ENCODE measurements at regions not wholly inside any gene's neighbourhood (a gene's known extent, or its start where the extent isn't known, plus 50 kb on each side); places are given as distances from the start of the nearest gene placed in this dataset.
"Not testable (repeated sequence)": the region's sequence is repeated elsewhere in the genome, so short reads cannot be mapped to it uniquely, and the experiment has no call there.

DNA sequence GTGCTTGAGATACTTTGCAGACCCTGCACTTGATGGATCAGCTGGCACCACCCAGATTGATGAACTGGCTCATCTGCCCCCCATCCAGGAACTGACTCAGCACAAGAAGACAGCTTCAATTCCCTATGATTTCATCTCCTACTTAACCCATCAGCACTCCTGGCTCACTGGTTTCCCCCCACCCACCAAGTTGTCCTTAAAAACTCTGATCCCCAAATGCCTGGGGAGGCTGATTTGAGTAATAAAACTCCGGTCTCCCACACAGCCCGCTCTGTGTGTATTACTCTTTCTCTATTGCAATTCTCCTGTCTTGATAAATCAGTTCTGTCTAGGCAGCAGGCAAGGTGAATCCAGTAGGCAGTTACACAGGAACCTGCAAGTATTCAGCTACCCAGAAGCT, 102.1 kb upstream of the TMTC4 start:
- in situ Hi-C loops (cut with MboI; ENCODE audit: low sequenced_read_pairs), result not testable (repeated sequence)

DNA sequence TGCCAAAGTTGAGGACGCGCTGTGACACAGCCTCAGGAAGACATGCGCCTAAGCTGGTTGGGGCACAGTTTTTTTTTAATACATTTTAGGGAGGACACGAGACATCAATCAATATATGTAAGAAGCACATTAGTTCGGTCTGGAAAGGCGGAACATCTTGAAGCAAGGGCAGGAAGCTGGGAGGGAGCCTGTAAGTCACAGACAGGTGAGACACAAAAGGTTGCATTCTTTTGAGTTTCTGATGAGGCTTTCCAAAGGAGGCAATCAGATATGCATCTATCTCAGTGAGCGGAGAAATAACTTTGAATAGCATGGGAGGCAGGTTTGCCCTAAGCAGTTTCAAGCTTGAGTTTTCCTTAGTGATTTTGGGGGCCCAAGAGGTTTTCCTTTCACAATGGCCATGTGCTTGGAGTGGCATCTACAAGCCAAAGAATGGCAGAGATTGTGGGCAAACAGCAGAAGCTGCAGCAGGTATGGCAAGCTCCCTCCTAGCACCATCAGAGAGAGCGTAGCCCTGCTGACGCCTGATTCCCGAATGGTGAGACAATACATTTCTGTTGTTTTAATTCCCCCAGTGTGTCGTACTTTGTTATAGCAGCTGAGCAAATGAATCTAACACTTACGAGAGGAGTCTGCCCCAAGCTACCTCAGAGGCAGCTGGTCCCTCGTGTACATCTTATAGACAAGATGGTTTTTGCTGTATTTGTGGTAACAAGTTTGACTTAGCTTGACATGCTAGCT, 99.5 kb upstream of the TMTC4 start:
- in situ Hi-C loops (cut with MboI; ENCODE audit: low sequenced_read_pairs), result no loop called here

DNA sequence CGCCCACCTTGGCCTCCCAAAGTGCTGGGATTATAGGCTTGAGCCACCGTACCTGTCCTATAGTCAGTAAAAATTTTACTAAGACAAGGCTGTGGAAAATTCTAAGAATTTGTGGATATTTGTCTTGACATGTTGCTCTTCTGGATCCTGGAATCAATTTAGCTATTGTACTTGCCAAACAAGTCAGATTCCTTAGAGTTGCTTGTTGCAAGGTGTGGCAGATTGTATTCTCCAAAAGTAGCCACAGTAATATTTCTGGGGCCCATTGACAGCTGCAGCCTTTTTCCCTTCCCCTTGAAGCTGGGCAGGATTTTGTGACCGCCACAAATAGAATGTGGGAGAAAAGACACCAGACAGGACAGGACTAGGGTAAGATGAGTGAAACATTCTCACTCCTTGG, 98.8 kb upstream of the TMTC4 start:
- in situ Hi-C loops (cut with MboI; ENCODE audit: low sequenced_read_pairs), result no loop called here

DNA sequence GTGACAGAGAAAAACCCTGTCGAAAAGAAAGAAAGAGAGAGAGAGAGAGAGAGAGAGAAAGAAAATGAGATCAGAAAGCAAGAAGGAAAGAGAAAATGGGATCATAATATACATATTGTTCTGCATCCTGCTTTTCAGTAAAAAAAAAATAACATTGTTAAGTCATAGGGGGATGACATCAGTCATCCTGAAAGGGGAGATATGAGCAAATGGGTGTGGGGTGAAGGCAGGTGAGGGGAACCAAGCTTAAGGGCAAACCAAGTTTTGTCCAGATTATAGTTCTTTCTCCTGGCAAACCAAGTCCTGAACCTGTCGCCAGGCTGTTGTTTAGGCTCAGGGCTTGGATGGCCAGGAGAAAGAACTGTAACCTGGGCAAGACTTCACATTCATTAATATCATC, 92.6 kb upstream of the TMTC4 start:
- in situ Hi-C loops (cut with MboI; ENCODE audit: low sequenced_read_pairs), result no loop called here

DNA sequence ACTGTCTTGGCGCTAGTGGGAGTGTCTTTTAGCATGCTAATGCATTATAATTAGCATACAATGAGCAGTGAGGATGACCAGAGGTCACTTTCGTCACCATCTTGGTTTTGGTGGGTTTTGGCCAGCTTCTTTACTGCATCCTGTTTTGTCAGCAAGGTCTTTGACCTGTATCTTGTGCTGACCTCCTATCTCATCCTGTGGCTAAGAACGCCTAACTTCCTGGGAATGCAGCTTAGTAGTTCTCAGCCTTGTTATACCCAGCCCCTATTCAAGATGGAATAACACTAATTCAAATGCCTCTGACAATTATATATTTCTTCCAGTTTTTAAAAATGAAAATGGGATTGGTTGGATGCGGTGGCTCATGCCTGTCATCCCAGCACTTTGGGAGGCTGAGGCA, 92.0 kb upstream of the TMTC4 start:
- in situ Hi-C loops (cut with MboI; ENCODE audit: low sequenced_read_pairs), result not testable (repeated sequence)

DNA sequence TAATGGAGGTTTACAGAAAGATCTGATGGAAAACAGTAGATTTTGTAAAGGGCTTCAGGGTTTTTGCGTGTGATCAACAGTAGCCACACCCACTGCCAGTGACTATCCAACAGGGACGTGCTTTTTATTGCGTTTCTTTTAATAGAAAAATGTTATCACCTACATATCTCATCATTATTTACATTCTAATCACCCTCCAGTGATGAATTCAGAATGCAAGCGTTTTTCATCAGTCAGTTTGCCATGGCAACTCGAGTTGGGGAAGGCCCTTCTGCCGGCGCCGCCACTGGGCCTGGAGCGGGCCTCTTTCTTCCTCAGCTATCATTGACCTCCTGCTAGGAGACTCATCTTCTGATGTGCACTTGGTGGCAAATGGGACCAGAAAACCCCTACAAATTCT, 90.3 kb upstream of the TMTC4 start:
- in situ Hi-C loops (cut with MboI; ENCODE audit: low sequenced_read_pairs), result no loop called here

DNA sequence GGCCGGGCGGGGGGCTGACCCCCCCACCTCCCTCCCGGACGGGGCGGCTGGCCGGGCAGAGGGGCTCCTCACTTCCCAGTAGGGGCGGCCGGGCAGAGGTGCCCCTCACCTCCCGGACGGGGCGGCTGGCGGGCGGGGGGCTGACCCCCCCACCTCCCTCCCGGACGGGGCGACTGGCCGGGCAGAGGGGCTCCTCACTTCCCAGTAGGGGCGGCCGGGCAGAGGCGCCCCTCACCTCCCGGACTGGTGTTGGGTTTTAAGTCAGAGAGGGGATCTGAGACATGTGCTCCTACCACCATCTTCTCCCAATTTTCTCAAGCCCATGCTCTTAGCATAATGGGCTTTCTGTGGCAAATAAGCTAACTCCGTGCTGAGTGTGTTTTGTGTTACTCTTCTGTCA, 87.5 kb upstream of the TMTC4 start:
- in situ Hi-C loops (cut with MboI; ENCODE audit: low sequenced_read_pairs), result not testable (repeated sequence)

DNA sequence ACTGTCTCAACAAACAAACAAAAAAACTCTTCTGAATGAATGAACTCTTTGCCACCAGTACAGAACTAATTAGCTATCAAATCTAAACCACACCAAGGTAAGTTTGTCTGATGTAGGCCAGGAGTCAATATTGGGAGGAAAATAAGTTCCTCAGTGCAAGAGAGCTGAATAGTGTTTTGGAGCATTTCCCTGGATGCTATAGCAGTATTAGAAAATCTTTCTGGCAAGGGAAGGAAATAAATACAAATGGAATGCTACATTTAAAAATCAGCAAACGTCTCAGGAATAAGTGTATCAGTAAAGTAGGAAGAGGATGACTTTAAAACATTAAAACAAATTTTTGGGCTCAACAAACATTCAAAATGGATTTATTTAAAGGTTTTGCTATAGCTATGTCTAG, 81.3 kb upstream of the TMTC4 start:
- in situ Hi-C loops (cut with MboI; ENCODE audit: low sequenced_read_pairs), result no loop called here

DNA sequence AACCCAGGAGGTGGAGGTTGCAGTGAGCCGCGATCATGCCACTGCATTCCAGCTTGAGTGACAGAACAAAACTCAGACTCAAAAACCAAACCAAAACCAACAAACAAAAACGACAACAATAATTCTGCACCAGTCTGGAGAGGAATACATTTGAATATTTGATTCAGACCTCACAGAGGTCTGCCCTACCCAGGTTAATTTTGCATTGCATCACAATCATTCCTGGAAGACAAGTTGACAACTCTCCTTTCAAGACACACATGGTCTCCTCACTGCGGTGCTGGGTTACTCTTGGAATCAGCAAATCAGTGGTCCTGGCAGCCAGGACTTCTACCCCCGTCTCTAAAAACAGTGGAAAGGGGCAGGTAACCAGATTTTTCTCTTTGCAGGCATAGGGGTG, 79.9 kb upstream of the TMTC4 start:
- in situ Hi-C loops (cut with MboI; ENCODE audit: low sequenced_read_pairs), result no loop called here

DNA sequence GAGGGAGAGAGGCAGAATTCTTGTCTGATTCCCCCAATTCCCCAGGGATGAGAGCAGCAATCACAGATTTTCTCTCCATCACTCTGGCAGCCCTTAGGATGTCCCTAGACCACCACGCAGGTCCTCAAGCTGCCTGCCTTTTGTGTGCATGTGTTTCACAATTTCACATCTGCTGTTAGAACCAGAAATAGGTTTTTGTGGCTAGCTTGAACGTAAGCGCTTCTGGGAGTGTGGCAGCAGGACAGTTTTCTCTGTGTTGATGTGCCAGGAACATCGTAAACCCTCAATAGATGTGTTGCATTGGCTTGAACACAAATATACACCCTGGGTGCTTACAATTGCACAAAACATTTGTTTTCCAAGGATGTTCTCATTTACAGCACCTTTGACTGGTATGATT, 78.8 kb upstream of the TMTC4 start:
- in situ Hi-C loops (cut with MboI; ENCODE audit: low sequenced_read_pairs), result no loop called here

DNA sequence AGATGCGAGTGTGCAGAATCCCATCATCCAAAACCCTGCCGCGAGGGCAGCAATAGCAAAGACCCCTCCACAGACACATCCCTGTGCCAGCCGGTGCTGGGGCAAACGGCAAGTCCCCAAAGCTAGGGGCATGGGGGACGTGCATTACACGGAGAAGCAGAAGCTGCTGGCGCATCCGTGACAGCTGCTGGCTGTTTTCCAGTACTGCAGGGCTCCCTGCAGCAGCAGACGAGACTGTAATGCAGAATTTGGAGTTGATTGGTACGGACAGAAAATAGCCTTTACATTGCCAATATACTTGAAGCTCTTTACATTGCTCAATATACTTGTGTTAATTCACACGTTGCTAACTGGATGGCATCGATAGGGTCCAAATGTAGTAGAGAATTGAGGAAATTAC, 77.2 kb upstream of the TMTC4 start:
- in situ Hi-C loops (cut with MboI; ENCODE audit: low sequenced_read_pairs), result no loop called here

DNA sequence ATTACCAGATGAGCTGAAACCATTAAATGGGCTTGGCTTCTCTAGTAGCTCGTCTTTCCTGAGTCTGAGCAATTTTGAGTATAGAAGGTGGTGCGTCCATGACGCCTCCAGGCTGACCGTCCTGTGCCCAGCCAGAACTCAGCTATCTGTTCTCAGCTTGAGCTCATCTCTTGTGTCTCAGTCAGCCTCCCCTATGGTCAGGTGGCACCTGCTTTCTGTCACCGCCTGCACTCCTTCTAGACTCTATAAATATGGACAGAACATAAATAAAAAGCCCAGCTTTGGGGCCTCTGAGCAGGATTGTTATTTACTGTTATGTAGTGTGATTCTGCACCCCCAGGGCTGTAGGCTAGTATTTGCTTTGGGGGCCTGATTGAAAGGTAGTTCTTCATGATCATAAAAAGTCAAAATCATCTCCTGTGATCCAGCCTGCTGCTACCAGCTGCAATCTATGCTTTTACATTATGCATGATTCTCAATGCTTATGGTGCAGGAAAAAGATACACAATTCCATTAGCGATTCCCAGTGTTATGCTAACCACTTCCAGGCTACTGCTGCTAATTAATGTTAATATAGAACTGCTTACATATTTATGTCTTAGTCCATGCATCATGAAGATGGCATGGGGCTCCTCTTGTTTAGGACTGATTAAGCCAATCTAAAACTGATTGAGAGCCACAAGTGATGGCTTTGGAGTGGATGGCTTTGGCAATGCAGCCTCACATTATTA, 72.5 kb upstream of the TMTC4 start:
- in situ Hi-C loops (cut with MboI; ENCODE audit: low sequenced_read_pairs), result no loop called here

DNA sequence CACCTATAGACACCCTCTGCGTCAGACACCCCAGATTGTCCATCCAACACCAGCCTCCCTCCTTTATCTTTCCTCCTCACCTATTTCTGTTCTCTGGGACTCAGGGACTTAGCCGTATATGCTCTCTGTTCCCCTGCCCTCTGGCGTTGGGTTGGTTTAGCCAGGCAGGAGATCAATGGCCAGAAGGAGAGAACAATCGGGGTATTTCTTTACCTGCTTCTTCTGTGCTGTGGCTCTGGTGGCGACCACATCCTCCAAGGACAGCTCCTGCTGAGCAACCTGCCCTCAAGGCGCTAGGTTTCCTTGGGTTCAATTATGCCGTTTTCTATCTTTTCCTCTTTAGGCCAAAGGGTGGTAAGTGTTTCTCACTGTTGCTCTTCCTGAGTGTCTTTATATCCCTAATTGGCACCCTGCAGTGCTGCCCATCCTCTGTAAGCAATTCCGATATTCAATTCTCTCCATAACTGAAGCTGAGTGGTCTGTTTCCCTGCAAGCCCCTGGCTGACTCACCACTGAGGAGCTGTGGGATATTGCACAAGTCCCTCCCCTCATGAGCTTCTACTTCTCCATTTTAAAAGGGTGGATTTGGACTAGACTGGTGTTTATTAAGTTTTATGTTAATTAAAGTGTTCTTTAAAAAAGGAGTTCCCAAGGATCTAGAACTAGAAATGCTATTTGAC, 63.7 kb upstream of the TMTC4 start:
- in situ Hi-C loops (cut with MboI; ENCODE audit: low sequenced_read_pairs), result no loop called here

DNA sequence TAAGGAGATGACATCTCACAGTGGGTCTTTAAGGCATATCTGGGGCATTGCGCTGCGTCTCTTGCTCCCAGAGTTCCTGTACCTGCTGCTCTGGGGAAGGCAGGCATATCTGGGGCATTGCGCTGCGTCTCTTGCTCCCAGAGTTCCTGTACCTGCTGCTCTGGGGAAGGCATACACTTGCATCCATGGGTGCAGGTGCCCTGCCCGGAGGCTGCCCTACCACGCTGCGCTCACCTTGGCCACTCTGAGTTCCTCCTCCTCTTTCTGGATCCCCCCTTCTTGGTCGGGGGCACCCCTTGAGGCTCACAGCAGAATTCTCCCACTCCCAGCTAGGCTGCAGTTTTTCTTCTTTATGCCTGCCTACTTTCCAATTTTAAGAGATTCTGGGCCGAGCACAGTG, 60.9 kb upstream of the TMTC4 start:
- in situ Hi-C loops (cut with MboI; ENCODE audit: low sequenced_read_pairs), result no loop called here

DNA sequence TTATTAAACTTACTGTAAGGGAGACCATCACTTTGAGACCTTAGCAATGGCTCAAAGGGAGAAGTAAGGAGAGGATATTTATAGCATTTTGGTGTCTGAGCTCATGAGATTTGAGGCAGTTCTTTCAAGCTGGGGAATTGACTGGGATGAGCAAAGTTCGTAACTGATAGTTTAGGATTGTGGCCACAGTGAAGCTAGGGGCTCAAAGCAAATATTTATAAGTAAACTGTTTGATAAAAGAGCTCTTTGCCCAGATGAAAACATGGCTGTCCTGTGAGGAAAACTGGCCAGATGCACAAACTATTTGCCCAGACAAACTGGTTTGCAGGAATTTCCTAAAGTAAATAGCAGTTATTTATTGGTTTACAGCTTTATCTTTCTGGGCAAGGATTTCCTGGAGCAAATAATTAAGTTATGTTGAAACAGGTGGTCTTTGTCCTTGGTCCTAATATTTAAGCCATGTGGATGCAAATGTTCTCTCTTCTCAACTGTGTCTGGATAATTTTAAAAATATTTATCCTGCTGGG, 59.7 kb upstream of the TMTC4 start:
- in situ Hi-C loops (cut with MboI; ENCODE audit: low sequenced_read_pairs), result no loop called here

DNA sequence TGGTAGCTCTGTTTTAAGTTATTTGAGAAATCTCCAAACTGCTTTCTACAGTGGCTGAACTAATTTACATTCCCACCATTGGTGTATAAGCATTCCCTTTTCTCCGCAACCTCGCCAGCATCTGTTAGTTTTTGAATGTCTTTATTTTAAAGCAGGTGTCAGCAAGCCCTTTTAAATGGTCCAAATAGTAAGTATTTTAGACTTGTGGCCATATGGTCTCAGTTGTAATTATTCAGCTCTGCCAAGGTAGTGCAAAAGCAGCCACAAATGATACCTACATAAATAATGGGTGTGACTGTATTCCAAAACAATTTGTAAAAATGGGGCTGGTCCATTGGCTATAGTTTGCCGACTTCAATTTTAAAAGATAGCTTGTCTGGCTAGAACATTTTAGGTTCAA, 58.7 kb upstream of the TMTC4 start:
- in situ Hi-C loops (cut with MboI; ENCODE audit: low sequenced_read_pairs), result no loop called here

DNA sequence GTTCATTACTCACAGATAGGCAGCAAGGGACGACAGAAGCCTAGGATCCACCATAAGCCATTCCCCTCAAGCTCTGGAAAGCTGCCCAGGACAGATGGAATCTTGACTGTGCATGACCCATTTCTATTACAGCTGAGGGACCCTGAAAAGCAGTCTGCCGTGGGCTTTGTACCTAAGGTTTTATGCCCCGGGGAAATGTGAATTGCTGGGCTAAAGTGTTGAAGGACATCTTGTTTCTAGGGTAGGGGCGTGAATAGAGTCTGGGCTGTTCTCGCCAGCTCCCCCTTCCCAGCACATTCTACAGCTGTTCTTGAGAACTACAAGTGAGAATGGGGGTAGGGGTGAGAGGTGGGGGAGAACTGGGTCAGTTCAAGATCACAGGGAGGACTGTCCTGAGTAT, 53.6 kb upstream of the TMTC4 start:
- in situ Hi-C loops (cut with MboI; ENCODE audit: low sequenced_read_pairs), result no loop called here

DNA sequence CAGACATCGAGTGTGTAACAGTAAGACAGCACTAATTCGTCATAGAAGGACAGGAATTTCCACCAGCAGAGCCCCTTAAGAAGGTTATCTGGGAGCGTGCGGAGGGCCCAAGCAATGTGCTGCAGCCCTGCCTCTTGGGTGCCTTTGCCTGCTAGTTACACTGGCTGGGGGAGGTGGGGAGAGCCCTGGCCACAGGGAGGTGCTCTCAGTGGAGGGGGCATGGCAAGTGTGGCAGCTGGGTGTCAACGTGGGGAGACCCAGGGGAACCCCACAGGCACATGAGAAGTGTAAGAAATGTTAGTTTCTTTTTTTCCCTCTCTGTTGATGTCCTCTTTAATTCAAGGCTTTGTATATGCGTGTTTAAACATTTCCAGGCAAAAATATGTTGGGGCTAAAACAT, 50.9 kb upstream of the TMTC4 start:
- in situ Hi-C loops (cut with MboI; ENCODE audit: low sequenced_read_pairs), result no loop called here

DNA sequence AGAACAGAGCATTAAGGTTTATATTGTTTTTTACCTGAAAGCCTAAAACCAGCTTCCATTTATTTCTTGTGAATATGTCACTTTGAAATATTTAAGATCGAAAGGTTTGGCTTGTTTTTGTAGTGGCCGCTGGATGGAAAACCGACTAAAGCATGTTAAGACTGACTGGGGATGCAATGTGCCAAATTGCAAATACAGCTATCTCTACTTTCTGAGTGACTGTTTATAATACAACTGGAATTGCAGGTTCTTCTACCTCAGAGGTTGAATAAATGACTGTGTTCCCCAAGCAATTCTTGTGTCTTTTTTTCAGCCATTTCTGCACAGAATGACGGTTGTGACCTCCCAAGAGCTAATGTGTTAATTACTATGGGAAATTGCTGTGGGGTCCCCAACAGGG, 50.0 kb upstream of the TMTC4 start:
- in situ Hi-C loops (cut with MboI; ENCODE audit: low sequenced_read_pairs), result loop anchor here (25.0 kb wide), 1 partner anchor 112 kb away; no protein-coding TSS in a partner anchor
